Brain microvascular endothelial cell (primary cell): ENCODE measurements at regions not wholly inside any gene's neighbourhood (a gene's known extent, or its start where the extent isn't known, plus 50 kb on each side); places are given as distances from the start of the nearest gene placed in this dataset.

ENCODE experiments used
- DNase-seq: peaks from one replicate; pipeline ENCODE4 v3.0.0-alpha.2; 2020
- H3K27ac ChIP-seq: fragments of 250-450 bp; sonication (Bioruptor Pico); 2 replicates; pipeline ENCODE4 v1.5.1; 2020; ENCODE audit warnings: mild to moderate bottlenecking, moderate library complexity
- H3K27me3 ChIP-seq: fragments of 250-450 bp; sonication (Bioruptor Pico); replicated peaks from 2 replicates; pipeline ENCODE4 v1.5.1; 2020; ENCODE audit warnings: mild to moderate bottlenecking
- H3K36me3 ChIP-seq: fragments of 250-450 bp; sonication (Bioruptor Pico); replicated peaks from 2 replicates; pipeline ENCODE4 v1.5.1; 2020; ENCODE audit warnings: mild to moderate bottlenecking
- H3K4me3 ChIP-seq: 2 replicates; pipeline ENCODE4 v1.5.1; 2011; ENCODE audit warnings: low read depth, mild to moderate bottlenecking, control low read depth, low read length, moderate library complexity
- CTCF ChIP-seq: IDR thresholded peaks from 2 replicates; pipeline ENCODE4 v1.5.1; 2011; ENCODE audit warnings: low read depth, mild to moderate bottlenecking, moderate library complexity, low read length, control low read depth, inconsistent platforms; ENCODE audit errors: missing control alignments
- in situ Hi-C: cut with HindIII; loops from 2 replicates; pipeline ENCODE4 v1.10.0; 2017; ENCODE audit warnings: low sequenced_read_pairs, low pct_ligation_motif_present

- DNase-seq: no peak
- Histone ChIP-seq H3K36me3 (no peaks in the 10 kb centered on the region), H3K27ac (no peak overlapping the region), H3K4me3 (no peak overlapping the region), H3K27me3 (no peaks in the 10 kb centered on the region)
- TF ChIP-seq CTCF: no peak
- in situ Hi-C loops: no loop called here
Observed at GRCh38 chr3:186476541-186476940, 67.6 kb downstream of the CRYGS start.

- Histone ChIP-seq H3K27ac (no peak overlapping the region), H3K4me3 (no peak overlapping the region), H3K36me3 (no peaks in the 10 kb centered on the region), H3K27me3 (peaks cover 4% of the 10 kb centered on the region)
- DNase-seq: no peak
- no peak for TF ChIP-seq CTCF
- in situ Hi-C loops: no loop called here
Observed at GRCh38 chr3:186476044-186476468, 68.1 kb downstream of the CRYGS start.

GRCh38 chr3:186473166-186473565 lies 71.0 kb downstream of the CRYGS start:
- H3K27me3 ChIP-seq: peaks cover 7% of the 10 kb centered on the region
- TF ChIP-seq CTCF: no peak
- DNase-seq: no peak
- H3K4me3 ChIP-seq: no peak overlapping the region
- no peaks in the 10 kb centered on the region for H3K36me3 ChIP-seq
- H3K27ac ChIP-seq: no peak overlapping the region
- in situ Hi-C loops: no loop called here

GRCh38 chr3:186472456-186473008 lies 71.6 kb downstream of the CRYGS start:
- H3K4me3 ChIP-seq: no peak overlapping the region
- DNase-seq: no peak

GRCh38 chr3:186471771-186472170 lies 72.4 kb downstream of the CRYGS start:
- Histone ChIP-seq H3K27me3 (peaks cover 9% of the 10 kb centered on the region), H3K36me3 (no peaks in the 10 kb centered on the region), H3K4me3 (no peak overlapping the region), H3K27ac (no peak overlapping the region)
- DNase-seq: no peak
- TF ChIP-seq CTCF: no peak
- in situ Hi-C loops: no loop called here

More at GRCh38 chr3:186472456-186473008, 71.6 kb downstream of the CRYGS start:
- in situ Hi-C loops: no loop called here
- H3K36me3 ChIP-seq: no peaks in the 10 kb centered on the region
- H3K27ac ChIP-seq: no peak overlapping the region
- H3K27me3 ChIP-seq: peaks cover 7% of the 10 kb centered on the region
- no peak for TF ChIP-seq CTCF

- H3K27ac ChIP-seq: no peak overlapping the region
- no peak overlapping the region for H3K4me3 ChIP-seq
- H3K36me3 ChIP-seq: no peaks in the 10 kb centered on the region
- in situ Hi-C loops: no loop called here
- TF ChIP-seq CTCF: no peak
- peaks cover 9% of the 10 kb centered on the region for H3K27me3 ChIP-seq
- no peak for DNase-seq
Observed at GRCh38 chr3:186469525-186469924, 74.7 kb downstream of the CRYGS start.
